ENCODE measurements at regions not wholly inside any gene's neighbourhood (a gene's known extent, or its start where the extent isn't known, plus 50 kb on each side); places are given as distances from the start of the nearest gene placed in this dataset.
"Not testable (repeated sequence)": the region's sequence is repeated elsewhere in the genome, so short reads cannot be mapped to it uniquely, and the experiment has no call there.

DNA sequence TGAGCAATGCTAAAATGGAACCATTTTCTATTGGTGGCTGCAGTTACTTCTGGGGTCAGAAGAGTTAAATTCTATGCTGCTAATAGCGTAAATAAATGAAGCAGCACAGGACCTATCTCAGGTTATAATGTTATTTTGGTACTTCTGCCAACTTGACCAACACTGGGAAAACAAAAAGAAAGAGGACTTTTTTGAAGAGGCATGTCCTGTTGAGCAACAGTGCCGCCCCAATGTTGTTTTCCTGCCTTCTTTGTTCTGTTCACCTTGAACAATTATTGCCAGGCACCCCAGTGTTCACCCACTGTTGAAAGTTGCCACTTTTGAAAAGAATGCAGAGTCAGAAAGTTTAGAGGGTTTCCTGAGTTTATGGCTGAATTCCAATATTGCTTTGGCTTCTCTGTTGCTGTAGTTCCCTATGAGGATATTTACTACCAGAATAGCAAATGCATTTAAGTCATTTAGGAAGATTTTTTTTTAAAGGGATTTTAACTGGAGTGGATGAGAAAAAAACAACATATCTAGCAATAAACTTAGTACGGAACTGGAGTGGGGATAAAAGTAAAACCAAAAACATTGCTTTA, 679.0 kb upstream of the DPPA4 start:
- no peak overlapping the region for H3K27ac Mint-ChIP-seq
- H3K4me3 Mint-ChIP-seq = no peak overlapping the region
- peaks cover 6% of the 10 kb centered on the region for H3K4me1 Mint-ChIP-seq
- H3K9me3 Mint-ChIP-seq = peaks cover 2% of the 10 kb centered on the region
- H3K36me3 Mint-ChIP-seq = no peaks in the 10 kb centered on the region
- ATAC-seq (no peak), DNase-seq (ENCODE audit: low spot score in 2 of 2) (no peak)

- Mint-ChIP-seq H3K36me3 (no peaks in the 10 kb centered on the region), H3K4me3 (no peak overlapping the region), H3K9me3 (peaks cover 2% of the 10 kb centered on the region), H3K4me1 (peaks cover 6% of the 10 kb centered on the region), H3K27ac (no peak overlapping the region)
- DNase-seq (ENCODE audit: low spot score in 2 of 2) = no peak
- no peak for ATAC-seq
Measured at GRCh38 chr3:110017304-110017703, 680.0 kb upstream of the DPPA4 start.

DNA sequence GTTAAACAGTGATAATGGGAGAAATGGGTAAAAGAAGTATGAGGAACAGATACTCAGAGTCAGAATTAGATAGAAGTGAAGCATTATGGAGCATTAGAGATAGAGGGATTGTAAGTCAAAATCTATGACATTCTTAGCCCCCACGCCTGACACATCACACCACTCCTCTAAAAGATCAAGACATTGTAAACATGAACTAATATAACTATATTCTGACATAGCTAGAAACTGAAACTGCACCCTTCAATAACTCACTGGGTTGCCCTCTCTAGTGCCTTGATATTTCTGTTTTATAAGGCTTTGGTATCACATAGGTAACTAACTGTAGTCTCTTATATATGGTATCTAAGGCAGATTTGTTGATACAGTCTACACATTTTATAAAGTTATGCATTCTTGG, 684.3 kb upstream of the DPPA4 start:
- ATAC-seq = peak; percentile 84

GRCh38 chr3:110023022-110023421, 685.7 kb upstream of the DPPA4 start:
- ATAC-seq; H3K9me3 Mint-ChIP-seq; H3K4me1 Mint-ChIP-seq; H3K36me3 Mint-ChIP-seq; H3K4me3 Mint-ChIP-seq; DNase-seq (ENCODE audit: low spot score in 2 of 2); H3K27ac Mint-ChIP-seq: not testable (repeated sequence)

More for the DNA sequence above, 684.3 kb upstream of the DPPA4 start:
- Mint-ChIP-seq H3K27ac (no peak overlapping the region), H3K4me3 (no peak overlapping the region), H3K4me1 (no peaks in the 10 kb centered on the region), H3K9me3 (no peaks in the 10 kb centered on the region), H3K36me3 (no peaks in the 10 kb centered on the region)
- DNase-seq (ENCODE audit: low spot score in 2 of 2) = no peak

- no peak for DNase-seq (ENCODE audit: low spot score in 2 of 2)
- Mint-ChIP-seq H3K4me1 (peaks cover 5% of the 10 kb centered on the region), H3K27ac (no peak overlapping the region), H3K4me3 (no peak overlapping the region), H3K9me3 (no peaks in the 10 kb centered on the region), H3K36me3 (no peaks in the 10 kb centered on the region)
- no peak for ATAC-seq
Measured at GRCh38 chr3:110026421-110026820, 689.1 kb upstream of the DPPA4 start.

GRCh38 chr3:110027446-110028080, 690.2 kb upstream of the DPPA4 start:
- no peaks in the 10 kb centered on the region for H3K9me3 Mint-ChIP-seq
- H3K4me3 Mint-ChIP-seq = no peak overlapping the region
- ATAC-seq (peak; percentile 90), DNase-seq (ENCODE audit: low spot score in 2 of 2) (no peak)
- H3K36me3 Mint-ChIP-seq = no peaks in the 10 kb centered on the region
- peaks cover 5% of the 10 kb centered on the region for H3K4me1 Mint-ChIP-seq
- no peak overlapping the region for H3K27ac Mint-ChIP-seq

- Mint-ChIP-seq H3K36me3 (no peaks in the 10 kb centered on the region), H3K27ac (no peak overlapping the region), H3K4me1 (peaks cover 5% of the 10 kb centered on the region), H3K9me3 (no peaks in the 10 kb centered on the region), H3K4me3 (no peak overlapping the region)
- ATAC-seq (no peak), DNase-seq (ENCODE audit: low spot score in 2 of 2) (no peak)
Measured at GRCh38 chr3:110031975-110032374, 694.6 kb upstream of the DPPA4 start.

- no peaks in the 10 kb centered on the region for H3K4me1 Mint-ChIP-seq
- H3K27ac Mint-ChIP-seq = no peak overlapping the region
- no peak overlapping the region for H3K4me3 Mint-ChIP-seq
- H3K9me3 Mint-ChIP-seq = no peaks in the 10 kb centered on the region
- H3K36me3 Mint-ChIP-seq = no peaks in the 10 kb centered on the region
- DNase-seq (ENCODE audit: low spot score in 2 of 2) (no peak), ATAC-seq (no peak)
Measured at GRCh38 chr3:110059431-110059830, 722.1 kb upstream of the DPPA4 start.

- Mint-ChIP-seq H3K4me3 (no peak overlapping the region), H3K27ac (no peak overlapping the region), H3K36me3 (no peaks in the 10 kb centered on the region), H3K4me1 (no peaks in the 10 kb centered on the region), H3K9me3 (no peaks in the 10 kb centered on the region)
- ATAC-seq (no peak), DNase-seq (ENCODE audit: low spot score in 2 of 2) (no peak)
Measured at GRCh38 chr3:110062716-110063115, 725.4 kb upstream of the DPPA4 start.

DNA sequence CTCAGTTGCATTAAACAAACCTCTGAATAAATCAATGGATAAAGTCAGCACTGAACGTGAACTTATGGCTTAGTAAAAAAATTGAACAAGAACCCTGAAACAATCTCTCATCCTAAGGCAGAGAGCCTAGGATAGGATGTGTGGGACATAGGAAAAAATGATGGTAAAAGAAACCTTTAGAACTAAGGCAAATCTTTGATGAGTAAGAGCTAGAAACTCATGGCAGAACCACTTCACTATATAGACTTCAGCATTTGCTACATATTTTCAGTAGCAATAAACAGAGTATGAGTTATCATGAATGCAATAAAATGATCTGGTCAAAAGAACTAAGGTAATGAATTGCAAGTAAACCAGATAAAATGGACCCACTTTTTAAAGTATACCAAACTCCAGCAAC, 725.8 kb upstream of the DPPA4 start:
- Mint-ChIP-seq H3K36me3 (no peaks in the 10 kb centered on the region), H3K27ac (no peak overlapping the region), H3K9me3 (no peaks in the 10 kb centered on the region), H3K4me3 (no peak overlapping the region), H3K4me1 (no peaks in the 10 kb centered on the region)
- peak; percentile 39 for ATAC-seq
- DNase-seq (ENCODE audit: low spot score in 2 of 2) = no peak

- no peaks in the 10 kb centered on the region for H3K4me1 Mint-ChIP-seq
- H3K4me3 Mint-ChIP-seq = no peak overlapping the region
- no peaks in the 10 kb centered on the region for H3K9me3 Mint-ChIP-seq
- H3K27ac Mint-ChIP-seq = no peak overlapping the region
- DNase-seq (ENCODE audit: low spot score in 2 of 2) = no peak
- no peak for ATAC-seq
- H3K36me3 Mint-ChIP-seq = no peaks in the 10 kb centered on the region
Measured at GRCh38 chr3:110066206-110066605, 728.9 kb upstream of the DPPA4 start.

DNA sequence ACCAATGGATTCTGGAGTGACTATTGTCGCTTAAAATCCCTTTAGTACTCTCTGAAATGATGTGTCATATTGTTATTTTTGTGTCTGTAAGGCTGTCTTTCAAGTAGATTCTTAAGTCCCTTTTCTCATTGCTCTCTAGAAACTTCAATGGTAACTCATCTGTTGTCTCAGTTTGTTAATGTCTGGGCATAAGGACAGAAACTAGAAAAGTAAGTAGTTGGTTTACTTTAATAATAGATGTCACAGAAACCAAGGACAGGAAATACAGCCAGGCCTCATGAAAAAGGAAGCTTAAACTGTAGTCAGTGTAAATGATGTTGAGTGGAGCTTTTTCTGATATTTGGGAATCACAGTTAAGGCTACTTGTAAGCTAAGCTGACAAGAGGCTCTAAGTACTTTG, 730.2 kb upstream of the DPPA4 start:
- ATAC-seq = no peak
- no peaks in the 10 kb centered on the region for H3K4me1 Mint-ChIP-seq
- H3K4me3 Mint-ChIP-seq = no peak overlapping the region
- H3K36me3 Mint-ChIP-seq = no peaks in the 10 kb centered on the region
- no peak for DNase-seq (ENCODE audit: low spot score in 2 of 2)
- no peak overlapping the region for H3K27ac Mint-ChIP-seq
- peaks cover 5% of the 10 kb centered on the region for H3K9me3 Mint-ChIP-seq

DNA sequence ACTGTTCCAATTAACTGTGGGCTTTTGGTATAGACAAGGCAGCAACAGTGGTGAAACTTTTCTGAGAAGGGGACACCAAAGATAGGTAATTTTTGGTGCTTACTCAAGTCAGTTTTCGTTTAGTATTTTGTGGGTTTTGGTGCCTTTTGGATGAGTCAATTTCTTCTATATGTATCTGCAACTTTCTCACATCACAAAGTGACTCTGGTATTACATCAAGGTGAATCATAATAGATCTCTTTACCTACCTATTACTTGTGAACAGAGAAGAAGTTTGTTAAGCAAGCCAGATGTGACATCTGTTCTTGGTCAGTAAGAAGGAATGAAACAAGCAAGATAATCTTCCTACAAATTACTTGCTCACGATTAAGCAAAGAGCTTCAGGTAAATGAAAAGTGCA, 732.4 kb upstream of the DPPA4 start:
- ATAC-seq = peak; percentile 95

DNA sequence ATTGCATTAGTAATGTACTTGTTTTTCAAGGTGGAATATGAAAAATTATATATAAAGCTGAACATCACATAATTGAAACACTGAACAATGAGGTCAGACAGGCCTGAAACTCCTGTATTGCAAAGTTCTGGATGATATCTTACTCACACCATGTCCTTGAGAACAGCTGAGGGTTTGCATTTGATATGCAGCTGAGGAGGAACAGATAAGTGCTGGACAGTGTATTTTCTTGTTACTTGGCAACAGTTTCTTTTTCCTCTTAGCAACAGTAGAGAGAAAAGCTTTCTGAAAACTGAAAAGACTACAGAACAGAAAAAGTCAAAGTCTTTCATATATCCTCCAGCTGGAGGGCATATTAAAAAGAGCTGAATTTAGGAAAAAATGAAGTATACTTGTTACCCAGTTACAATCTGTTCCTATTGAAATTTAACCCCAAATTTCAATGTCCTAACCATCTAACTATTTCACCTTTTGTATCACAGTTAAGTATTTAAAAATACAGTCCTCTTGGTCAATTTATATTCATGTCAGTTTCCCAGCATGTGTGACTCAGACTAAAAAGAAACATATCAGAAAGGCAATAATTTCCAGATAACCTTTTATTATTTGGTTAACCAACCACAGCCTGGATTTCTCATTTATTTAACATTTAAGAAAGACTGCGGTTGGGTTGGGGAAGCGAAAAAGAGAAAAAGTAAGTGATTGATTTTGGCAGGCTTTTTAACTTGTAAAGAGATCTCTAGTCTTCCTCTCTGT, 733.0 kb upstream of the DPPA4 start:
- H3K36me3 Mint-ChIP-seq = no peaks in the 10 kb centered on the region
- ATAC-seq (peak; percentile 82), DNase-seq (ENCODE audit: low spot score in 2 of 2) (no peak)
- H3K9me3 Mint-ChIP-seq = peaks cover 5% of the 10 kb centered on the region
- no peak overlapping the region for H3K4me3 Mint-ChIP-seq
- H3K4me1 Mint-ChIP-seq = no peaks in the 10 kb centered on the region
- no peak overlapping the region for H3K27ac Mint-ChIP-seq

More for the DNA sequence above, 732.4 kb upstream of the DPPA4 start:
- Mint-ChIP-seq H3K27ac (no peak overlapping the region), H3K4me1 (no peaks in the 10 kb centered on the region), H3K36me3 (no peaks in the 10 kb centered on the region), H3K4me3 (no peak overlapping the region), H3K9me3 (peaks cover 5% of the 10 kb centered on the region)
- DNase-seq (ENCODE audit: low spot score in 2 of 2) = no peak

- H3K4me3 Mint-ChIP-seq = no peak overlapping the region
- peaks cover 5% of the 10 kb centered on the region for H3K9me3 Mint-ChIP-seq
- H3K36me3 Mint-ChIP-seq = no peaks in the 10 kb centered on the region
- no peak overlapping the region for H3K27ac Mint-ChIP-seq
- H3K4me1 Mint-ChIP-seq = no peaks in the 10 kb centered on the region
- no peak for ATAC-seq
- DNase-seq (ENCODE audit: low spot score in 2 of 2) = no peak
Measured at GRCh38 chr3:110074095-110074494, 736.7 kb upstream of the DPPA4 start.

- DNase-seq (ENCODE audit: low spot score in 2 of 2) (no peak), ATAC-seq (no peak)
- no peaks in the 10 kb centered on the region for H3K9me3 Mint-ChIP-seq
- H3K27ac Mint-ChIP-seq = no peak overlapping the region
- no peaks in the 10 kb centered on the region for H3K36me3 Mint-ChIP-seq
- H3K4me1 Mint-ChIP-seq = no peaks in the 10 kb centered on the region
- no peak overlapping the region for H3K4me3 Mint-ChIP-seq
Measured at GRCh38 chr3:110077093-110077492, 739.7 kb upstream of the DPPA4 start.
